HUDEP-2 (cell line): ENCODE measurements at regions not wholly inside any gene's neighbourhood (a gene's known extent, or its start where the extent isn't known, plus 50 kb on each side); places are given as distances from the start of the nearest gene placed in this dataset.
"Not testable (repeated sequence)": the region's sequence is repeated elsewhere in the genome, so short reads cannot be mapped to it uniquely, and the experiment has no call there.

ENCODE experiments used
- DNase-seq, 76 experiments: peaks; one replicate each; lab custom pipeline; 2025; ENCODE audit not compliant: unreplicated experiment in 76 of 76; lab: John Stamatoyannopoulos, UW

DNA sequence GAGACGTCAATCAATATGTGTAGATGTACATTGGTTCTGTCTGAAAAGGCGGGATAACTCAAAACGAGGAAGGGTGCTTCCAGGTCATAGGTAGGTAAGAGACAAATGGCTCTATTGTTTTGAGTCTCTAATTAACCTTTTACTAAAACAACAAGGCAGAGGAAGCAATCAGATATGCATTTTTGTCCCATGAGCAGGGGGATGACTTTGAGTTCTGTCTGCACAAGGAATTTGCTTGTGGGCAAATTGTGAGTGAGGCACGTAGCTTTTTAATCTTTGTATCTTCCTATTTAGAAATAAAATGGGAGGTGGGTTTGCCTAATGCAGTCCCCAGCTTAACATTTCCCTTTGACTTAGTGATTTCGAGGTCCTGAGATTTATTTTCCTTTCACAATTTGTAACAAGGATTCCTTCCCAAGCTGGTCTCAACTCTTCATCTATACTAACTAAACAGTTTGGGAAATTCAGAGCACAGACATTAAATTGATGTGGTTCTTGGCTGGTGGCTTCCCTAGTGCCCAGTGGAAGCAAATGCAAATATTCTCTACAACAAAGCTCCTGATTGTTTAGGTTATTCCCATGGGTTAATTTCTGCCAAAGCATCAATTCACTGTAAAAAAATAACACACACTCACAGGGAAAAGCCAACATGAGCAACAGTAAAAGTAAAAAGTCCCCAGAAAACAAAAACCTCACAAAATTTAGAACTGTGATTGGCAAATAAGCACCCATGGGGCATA, 738.8 kb upstream of the SGO1 start:
- DNase-seq: no peak

DNA sequence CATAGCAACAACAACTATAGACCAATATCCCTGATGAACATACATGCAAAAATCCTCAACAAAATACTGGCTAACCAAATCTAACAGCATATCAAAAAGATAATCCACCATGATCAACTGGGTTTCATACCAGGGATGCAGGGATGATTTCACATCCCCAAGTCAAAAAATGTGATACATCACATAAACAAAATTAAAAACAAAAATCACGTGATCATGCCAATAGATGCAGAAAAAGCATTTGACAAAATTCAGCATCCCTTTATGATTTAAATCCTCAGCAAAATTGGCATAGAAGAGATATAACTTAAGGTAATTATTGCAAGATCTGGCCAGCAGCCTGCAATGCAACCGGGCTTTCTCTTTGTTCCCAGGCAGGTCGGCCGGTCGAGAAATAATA, 735.1 kb upstream of the SGO1 start:
- not testable (repeated sequence) for DNase-seq

DNA sequence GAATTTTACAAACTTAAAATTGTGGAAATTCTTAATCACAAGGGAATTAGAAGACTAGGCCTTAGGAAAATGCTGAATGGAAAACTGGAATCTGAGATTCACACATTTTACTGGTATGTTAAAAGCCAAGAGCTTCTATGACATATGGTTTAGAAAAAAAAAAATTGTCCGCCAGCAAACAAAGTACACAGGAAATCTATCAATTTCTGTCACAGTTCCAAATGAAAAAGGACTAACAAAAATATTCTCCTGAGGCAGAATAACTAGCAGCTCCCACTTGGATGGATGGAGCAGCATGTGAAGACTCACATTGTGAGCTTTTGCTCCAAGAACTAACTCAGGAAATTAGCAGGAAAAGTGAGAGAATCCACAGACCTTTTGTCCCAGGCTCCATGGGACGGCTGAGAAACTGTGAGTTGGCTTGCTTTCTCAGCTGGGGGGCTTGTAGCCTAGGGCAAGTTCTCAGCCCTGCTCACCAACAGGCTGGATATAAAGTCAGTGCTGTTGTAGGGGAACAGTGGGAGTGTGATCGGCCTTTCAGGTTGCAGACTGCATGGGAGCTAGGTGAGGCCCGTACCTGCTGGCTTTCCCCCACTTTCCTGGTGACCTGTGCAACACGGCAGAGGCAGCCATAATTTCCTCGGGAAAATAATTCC, 731.1 kb upstream of the SGO1 start:
- DNase-seq: no peak

DNA sequence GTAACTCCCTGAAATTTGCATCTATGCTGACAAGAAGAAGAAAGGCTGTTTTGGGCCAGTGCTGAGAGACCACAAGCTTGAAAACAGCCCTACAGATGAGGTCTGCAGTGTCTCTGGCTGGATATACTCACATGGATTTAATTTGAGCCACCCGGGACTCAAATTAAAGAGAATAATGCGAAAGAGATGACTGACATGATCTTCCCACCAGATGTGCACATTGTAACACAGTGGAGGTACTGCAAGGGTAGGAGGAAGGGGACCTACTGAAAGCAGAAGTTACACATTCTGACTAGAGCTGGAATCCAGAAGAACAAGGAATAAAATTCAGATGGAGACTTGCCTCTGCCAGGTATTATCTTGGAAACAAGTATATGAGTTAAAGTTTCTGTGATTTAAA, 728.3 kb upstream of the SGO1 start:
- no peak for DNase-seq

DNA sequence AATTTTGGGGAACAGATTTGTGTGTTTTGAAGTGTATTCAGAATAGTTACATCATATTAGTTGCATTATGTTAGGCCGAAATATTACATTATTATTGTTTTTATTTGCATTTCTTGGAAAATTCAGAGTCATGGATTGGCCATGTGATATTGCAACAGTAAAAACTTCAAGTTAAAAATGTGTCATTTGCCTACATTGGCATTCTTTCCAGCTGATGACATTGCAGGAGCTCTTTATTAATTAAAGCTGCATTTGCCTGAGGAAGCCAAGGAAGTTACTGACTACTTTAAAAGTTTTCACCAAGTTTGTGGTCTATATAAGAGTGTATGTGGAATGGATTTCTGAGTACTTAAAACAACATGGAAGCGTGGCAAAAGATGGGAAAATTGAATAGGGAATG, 726.4 kb upstream of the SGO1 start:
- no peak for DNase-seq

- DNase-seq: no peak
These were observed 723.5 kb upstream of the SGO1 start for GRCh38 chr3:20909511-20909910.

- DNase-seq: peak in 1 of 76 experiments; percentile 7
These were observed 719.3 kb upstream of the SGO1 start for GRCh38 chr3:20905210-20905805.

- no peak for DNase-seq
These were observed 718.7 kb upstream of the SGO1 start for GRCh38 chr3:20904671-20905070.

- DNase-seq: no peak
These were observed 713.0 kb upstream of the SGO1 start for GRCh38 chr3:20898962-20899361.

DNA sequence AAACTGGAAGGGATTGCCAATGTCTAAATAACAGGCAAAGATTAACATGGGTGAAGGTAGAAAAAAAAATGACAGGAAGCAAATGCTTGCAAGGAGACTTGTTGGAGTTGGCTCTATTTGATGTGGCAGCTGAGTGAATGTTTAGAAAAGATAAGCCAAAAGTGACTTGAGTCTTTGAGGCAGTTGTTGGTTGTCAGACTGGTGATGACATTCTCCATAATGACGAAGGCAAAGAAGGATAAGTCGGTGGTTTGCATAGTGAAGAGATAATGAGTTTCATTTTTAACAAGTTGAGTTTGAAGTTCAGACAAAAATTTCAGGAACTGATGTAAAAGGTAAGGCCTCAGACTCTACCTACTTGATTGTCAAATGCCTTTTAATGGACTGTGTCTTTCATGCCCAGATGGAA, 704.1 kb upstream of the SGO1 start:
- no peak for DNase-seq

- DNase-seq: no peak
These were observed 692.7 kb upstream of the SGO1 start for GRCh38 chr3:20878691-20879090.

DNA sequence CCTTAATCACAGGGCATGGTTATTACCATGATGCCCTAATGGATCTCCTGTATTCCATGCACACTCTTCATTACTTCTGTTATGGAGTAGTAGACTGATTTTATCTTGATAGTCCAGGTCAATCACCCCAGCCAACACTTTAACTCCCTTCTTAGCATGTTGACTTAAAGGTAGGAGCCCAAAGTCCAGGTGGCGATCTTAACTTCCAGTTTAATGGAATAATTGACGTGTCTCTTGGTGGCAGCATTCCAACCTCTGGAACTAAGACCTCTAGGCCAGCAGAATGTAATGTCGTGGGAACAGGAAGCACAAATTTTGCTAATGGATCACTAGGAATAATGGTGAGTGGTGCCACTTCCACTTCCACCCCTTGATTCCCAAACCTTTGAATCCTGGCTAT, 687.2 kb upstream of the SGO1 start:
- no peak for DNase-seq

- DNase-seq: no peak
These were observed 684.3 kb upstream of the SGO1 start for GRCh38 chr3:20870106-20870899.

DNA sequence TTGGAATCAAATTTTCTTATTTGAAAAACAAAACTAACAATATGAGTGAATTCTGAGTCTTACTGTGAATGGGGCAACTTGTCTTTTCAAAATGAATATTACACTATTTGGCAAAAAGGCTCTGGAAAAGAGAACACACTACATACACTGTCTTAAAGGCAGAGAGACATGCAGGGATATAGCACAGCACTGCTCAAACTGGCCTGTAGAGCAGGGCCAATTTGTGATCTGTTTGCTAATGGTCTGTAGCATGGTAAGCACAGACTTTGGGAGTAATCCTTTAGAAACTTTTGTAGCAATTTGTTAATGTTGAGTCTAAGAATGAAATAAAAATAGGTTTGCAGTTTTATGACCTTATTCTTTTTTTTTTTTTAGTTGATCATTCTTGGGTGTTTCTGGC, 679.8 kb upstream of the SGO1 start:
- no peak for DNase-seq

- no peak for DNase-seq
These were observed 675.4 kb upstream of the SGO1 start for GRCh38 chr3:20861454-20861853.

DNA sequence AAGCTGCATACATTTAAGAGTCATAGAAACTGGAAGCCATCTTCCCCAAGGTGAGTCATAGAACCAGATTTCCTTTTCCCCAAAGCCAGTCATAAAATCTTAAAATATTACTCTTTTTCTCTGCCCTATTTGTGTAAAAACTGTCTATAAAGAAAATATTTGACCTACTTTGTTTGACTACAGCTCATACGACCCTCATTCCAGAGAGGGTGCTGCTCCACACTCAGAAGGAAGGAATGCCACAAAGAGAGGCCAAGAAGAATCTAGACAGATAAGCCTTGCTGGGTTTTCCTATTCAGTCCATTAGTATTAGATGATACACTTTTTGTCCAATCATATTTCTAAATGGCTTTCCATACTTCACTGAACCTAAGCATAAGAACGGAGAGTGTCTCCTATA, 671.6 kb upstream of the SGO1 start:
- no peak for DNase-seq

- DNase-seq: no peak
These were observed 667.9 kb upstream of the SGO1 start for GRCh38 chr3:20853890-20854289.

DNA sequence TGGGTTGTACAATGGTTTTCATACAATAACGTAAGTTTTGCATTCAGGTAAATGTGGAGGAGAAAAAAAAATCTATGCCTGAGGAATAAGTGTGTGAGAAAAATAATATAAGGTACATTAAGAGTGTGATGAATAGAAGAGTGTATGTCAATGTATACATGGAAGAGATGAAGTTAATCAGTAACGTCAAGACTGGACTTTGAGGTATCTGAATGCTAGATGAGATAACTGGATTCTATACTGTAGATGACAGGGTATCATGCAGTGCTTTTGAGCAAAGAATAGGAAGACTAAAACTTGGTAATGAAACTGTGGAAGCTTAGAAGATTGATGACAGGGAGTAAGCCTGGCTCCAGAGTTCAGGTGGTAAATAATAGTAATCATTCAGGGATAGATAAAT, 666.7 kb upstream of the SGO1 start:
- no peak for DNase-seq

DNA sequence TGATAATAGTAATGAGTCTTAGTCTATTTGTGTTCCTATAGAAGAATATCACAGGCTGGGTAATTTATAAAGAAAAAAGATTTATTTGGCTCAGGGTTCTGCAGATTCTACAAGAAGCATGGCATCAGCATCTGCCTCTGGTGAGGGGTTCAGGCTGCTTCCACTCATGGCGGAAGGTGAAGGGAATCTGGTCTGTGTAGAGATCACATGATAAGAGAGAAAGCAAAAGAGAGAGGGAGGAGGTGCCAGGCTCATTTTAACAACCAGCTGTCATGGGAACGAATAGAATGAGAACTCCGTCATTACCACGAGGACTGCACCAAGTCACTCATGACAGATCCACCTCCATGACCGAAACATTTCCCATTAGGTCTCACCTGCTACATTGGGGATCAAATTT, 664.0 kb upstream of the SGO1 start:
- DNase-seq: no peak

GRCh38 chr3:20846832-20847231, 660.8 kb upstream of the SGO1 start:
- DNase-seq: no peak

GRCh38 chr3:20846066-20846465, 660.1 kb upstream of the SGO1 start:
- DNase-seq: no peak
